ENCODE measurements at regions not wholly inside any gene's neighbourhood (a gene's known extent, or its start where the extent isn't known, plus 50 kb on each side); places are given as distances from the start of the nearest gene placed in this dataset.

GRCh38 chr2:15736396-15737180, 144.9 kb downstream of the DDX1 start:
- Histone ChIP-seq H3K27ac (no peak overlapping the region), H3K27me3 (no peaks in the 10 kb centered on the region), H3K4me3 (no peak overlapping the region), H3K4me1 (peaks cover 0 to 29% (median 24%) of the 10 kb centered on the region in 4 donors), H3K36me3 (no peaks in the 10 kb centered on the region), H3K9me3 (no peaks in the 10 kb centered on the region)
- TF ChIP-seq CTCF (IDR thresholded peaks at IDR 0.05) (no peak), POLR2AphosphoS5 (IDR thresholded peaks at IDR 0.05) (no peak), EP300 (IDR thresholded peaks at IDR 0.05) (no peak), POLR2A (IDR thresholded peaks at IDR 0.05) (no peak)
- DNase-seq, result no peak
- 93 to 94% methylated on average over 4 of the region's 4 CpGs for WGBS, 2 donors
- intact Hi-C loops (cut with DNase I), result no loop called here

- intact Hi-C loops (cut with DNase I), result no loop called here
- WGBS, 2 donors, result 92 to 94% methylated on average over 5 of the region's 5 CpGs
- no peak overlapping the region for H3K4me3 ChIP-seq
Measured at GRCh38 chr2:15737314-15738224, 145.9 kb downstream of the DDX1 start.

GRCh38 chr2:15738225-15738546, 146.5 kb downstream of the DDX1 start:
- Histone ChIP-seq H3K36me3 (no peaks in the 10 kb centered on the region), H3K27me3 (no peaks in the 10 kb centered on the region), H3K27ac (no peak overlapping the region), H3K9me3 (no peaks in the 10 kb centered on the region), H3K4me1 (peaks cover 0 to 24% (median 20%) of the 10 kb centered on the region in 4 donors), H3K4me3 (no peak overlapping the region)
- intact Hi-C loops (cut with DNase I), result no loop called here
- WGBS, 2 donors, result 91 to 93% methylated on average over 7 of the region's 7 CpGs
- TF ChIP-seq POLR2A (IDR thresholded peaks at IDR 0.05), result no peak
- no peak for TF ChIP-seq POLR2AphosphoS5 (IDR thresholded peaks at IDR 0.05)
- TF ChIP-seq EP300 (IDR thresholded peaks at IDR 0.05), result no peak
- TF ChIP-seq CTCF (IDR thresholded peaks at IDR 0.05), result no peak
- DNase-seq, result no peak

More at GRCh38 chr2:15737314-15738224, 145.9 kb downstream of the DDX1 start:
- H3K36me3 ChIP-seq, result no peaks in the 10 kb centered on the region
- no peak for DNase-seq
- H3K4me1 ChIP-seq, result peaks cover 0 to 28% (median 24%) of the 10 kb centered on the region in 4 donors
- TF ChIP-seq POLR2A (IDR thresholded peaks at IDR 0.05) (no peak), EP300 (IDR thresholded peaks at IDR 0.05) (no peak), POLR2AphosphoS5 (IDR thresholded peaks at IDR 0.05) (no peak), CTCF (IDR thresholded peaks at IDR 0.05) (no peak)
- H3K9me3 ChIP-seq, result no peaks in the 10 kb centered on the region
- H3K27me3 ChIP-seq, result no peaks in the 10 kb centered on the region
- H3K27ac ChIP-seq, result no peak overlapping the region

GRCh38 chr2:15738943-15739342, 147.3 kb downstream of the DDX1 start:
- Histone ChIP-seq H3K27ac (no peak overlapping the region), H3K27me3 (no peaks in the 10 kb centered on the region), H3K4me3 (no peak overlapping the region), H3K4me1 (peaks cover 0 to 16% (median 12%) of the 10 kb centered on the region in 4 donors), H3K9me3 (no peaks in the 10 kb centered on the region), H3K36me3 (no peaks in the 10 kb centered on the region)
- TF ChIP-seq POLR2A (IDR thresholded peaks at IDR 0.05) (no peak), POLR2AphosphoS5 (IDR thresholded peaks at IDR 0.05) (no peak), EP300 (IDR thresholded peaks at IDR 0.05) (no peak), CTCF (IDR thresholded peaks at IDR 0.05) (no peak)
- 88 to 96% methylated on average over 5 of the region's 5 CpGs for WGBS, 2 donors
- intact Hi-C loops (cut with DNase I), result no loop called here
- no peak for DNase-seq

All from sigmoid colon (tissue), 6 donors.